ENCODE measurements at regions not wholly inside any gene's neighbourhood (a gene's known extent, or its start where the extent isn't known, plus 50 kb on each side); places are given as distances from the start of the nearest gene placed in this dataset.

DNA sequence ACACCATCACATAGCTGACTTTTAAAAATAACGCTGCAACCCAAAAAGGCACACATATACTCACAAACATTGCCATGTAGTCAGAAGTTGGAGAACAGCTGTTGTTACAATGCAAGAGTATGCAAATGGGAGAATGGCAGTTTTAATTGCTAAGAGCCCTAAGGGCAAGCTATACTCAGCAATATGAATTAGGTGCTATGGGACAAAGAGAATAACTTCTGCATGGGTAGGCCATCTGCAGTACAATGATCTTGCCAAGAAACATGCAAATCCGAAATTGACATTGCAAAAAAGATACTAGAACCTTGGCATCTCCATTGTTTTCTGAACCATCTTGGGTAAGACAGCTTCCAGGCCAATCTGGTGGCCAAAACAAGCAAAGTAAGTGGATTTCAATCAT lies 697.8 kb downstream of the LRRIQ3 start:
- DNase-seq (ENCODE audit: low spot score) (no peak), ATAC-seq (ENCODE audit: low read depth) (no peak)
- H3K9me3 ChIP-seq (ENCODE audit: severe bottlenecking): no peaks in the 10 kb centered on the region
- H3K4me1 ChIP-seq (ENCODE audit: insufficient read depth, poor library complexity, severe bottlenecking): no peaks in the 10 kb centered on the region
- H3K36me3 ChIP-seq (ENCODE audit: low read depth): no peaks in the 10 kb centered on the region
- no peak overlapping the region for H3K4me3 ChIP-seq (ENCODE audit: severe bottlenecking)
- TF ChIP-seq, protein P1, sequence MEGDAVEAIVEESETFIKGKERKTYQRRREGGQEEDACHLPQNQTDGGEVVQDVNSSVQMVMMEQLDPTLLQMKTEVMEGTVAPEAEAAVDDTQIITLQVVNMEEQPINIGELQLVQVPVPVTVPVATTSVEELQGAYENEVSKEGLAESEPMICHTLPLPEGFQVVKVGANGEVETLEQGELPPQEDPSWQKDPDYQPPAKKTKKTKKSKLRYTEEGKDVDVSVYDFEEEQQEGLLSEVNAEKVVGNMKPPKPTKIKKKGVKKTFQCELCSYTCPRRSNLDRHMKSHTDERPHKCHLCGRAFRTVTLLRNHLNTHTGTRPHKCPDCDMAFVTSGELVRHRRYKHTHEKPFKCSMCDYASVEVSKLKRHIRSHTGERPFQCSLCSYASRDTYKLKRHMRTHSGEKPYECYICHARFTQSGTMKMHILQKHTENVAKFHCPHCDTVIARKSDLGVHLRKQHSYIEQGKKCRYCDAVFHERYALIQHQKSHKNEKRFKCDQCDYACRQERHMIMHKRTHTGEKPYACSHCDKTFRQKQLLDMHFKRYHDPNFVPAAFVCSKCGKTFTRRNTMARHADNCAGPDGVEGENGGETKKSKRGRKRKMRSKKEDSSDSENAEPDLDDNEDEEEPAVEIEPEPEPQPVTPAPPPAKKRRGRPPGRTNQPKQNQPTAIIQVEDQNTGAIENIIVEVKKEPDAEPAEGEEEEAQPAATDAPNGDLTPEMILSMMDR (IDR thresholded peaks at IDR 0.05; ENCODE audit: poor library complexity, severe bottlenecking): no peak
- H3K27ac ChIP-seq (ENCODE audit: poor library complexity, severe bottlenecking): no peak overlapping the region
- H3K27me3 ChIP-seq (ENCODE audit: insufficient read depth, poor library complexity, severe bottlenecking): no peaks in the 10 kb centered on the region

GRCh38 chr1:73499671-73500070 lies 698.3 kb downstream of the LRRIQ3 start:
- Histone ChIP-seq H3K27me3 (ENCODE audit: insufficient read depth, poor library complexity, severe bottlenecking) (no peaks in the 10 kb centered on the region), H3K27ac (ENCODE audit: poor library complexity, severe bottlenecking) (no peak overlapping the region), H3K4me1 (ENCODE audit: insufficient read depth, poor library complexity, severe bottlenecking) (no peaks in the 10 kb centered on the region), H3K36me3 (ENCODE audit: low read depth) (no peaks in the 10 kb centered on the region), H3K9me3 (ENCODE audit: severe bottlenecking) (no peaks in the 10 kb centered on the region), H3K4me3 (ENCODE audit: severe bottlenecking) (no peak overlapping the region)
- no peak for ATAC-seq (ENCODE audit: low read depth)
- TF ChIP-seq, protein P1 (IDR thresholded peaks at IDR 0.05; ENCODE audit: poor library complexity, severe bottlenecking): no peak
- no peak for DNase-seq (ENCODE audit: low spot score)

GRCh38 chr1:73491621-73492020 lies 706.4 kb downstream of the LRRIQ3 start:
- ATAC-seq (ENCODE audit: low read depth) (no peak), DNase-seq (ENCODE audit: low spot score) (no peak)
- H3K4me1 ChIP-seq (ENCODE audit: insufficient read depth, poor library complexity, severe bottlenecking): no peaks in the 10 kb centered on the region
- no peak overlapping the region for H3K4me3 ChIP-seq (ENCODE audit: severe bottlenecking)
- no peaks in the 10 kb centered on the region for H3K9me3 ChIP-seq (ENCODE audit: severe bottlenecking)
- H3K27ac ChIP-seq (ENCODE audit: poor library complexity, severe bottlenecking): no peak overlapping the region
- TF ChIP-seq, protein P1 (IDR thresholded peaks at IDR 0.05; ENCODE audit: poor library complexity, severe bottlenecking): no peak
- no peaks in the 10 kb centered on the region for H3K27me3 ChIP-seq (ENCODE audit: insufficient read depth, poor library complexity, severe bottlenecking)
- no peaks in the 10 kb centered on the region for H3K36me3 ChIP-seq (ENCODE audit: low read depth)

DNA sequence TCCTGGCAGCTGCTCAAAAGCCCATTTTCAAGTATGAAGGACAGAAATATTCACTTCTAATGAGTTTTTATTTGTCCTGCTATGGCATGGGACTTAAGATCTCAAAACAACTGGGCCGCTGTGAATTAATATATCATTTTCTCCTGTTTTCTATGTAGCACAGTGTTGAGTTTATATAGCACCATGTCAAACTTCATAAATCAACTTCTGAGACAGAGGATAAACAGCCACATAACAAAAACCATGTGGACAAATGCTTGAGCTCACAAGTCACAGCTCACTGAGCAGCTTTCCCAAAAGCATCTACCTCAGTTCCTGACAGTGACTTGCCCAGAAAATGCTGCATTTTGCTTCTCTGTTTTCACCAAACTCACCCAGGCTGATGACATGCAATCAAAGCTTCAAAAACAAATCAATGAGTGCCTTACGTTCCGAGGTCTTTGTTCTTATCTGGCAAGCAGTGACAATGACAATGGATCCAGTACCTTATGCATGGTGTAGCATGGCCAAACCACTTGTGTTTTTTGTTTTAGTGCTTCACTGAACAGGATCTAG lies 722.6 kb downstream of the LRRIQ3 start:
- TF ChIP-seq, protein P1 (IDR thresholded peaks at IDR 0.05; ENCODE audit: poor library complexity, severe bottlenecking): no peak
- Histone ChIP-seq H3K4me3 (ENCODE audit: severe bottlenecking) (no peak overlapping the region), H3K27me3 (ENCODE audit: insufficient read depth, poor library complexity, severe bottlenecking) (no peaks in the 10 kb centered on the region), H3K9me3 (ENCODE audit: severe bottlenecking) (no peaks in the 10 kb centered on the region), H3K27ac (ENCODE audit: poor library complexity, severe bottlenecking) (no peak overlapping the region), H3K4me1 (ENCODE audit: insufficient read depth, poor library complexity, severe bottlenecking) (no peaks in the 10 kb centered on the region), H3K36me3 (ENCODE audit: low read depth) (no peaks in the 10 kb centered on the region)
- ATAC-seq (ENCODE audit: low read depth): no peak
- DNase-seq (ENCODE audit: low spot score): no peak

DNA sequence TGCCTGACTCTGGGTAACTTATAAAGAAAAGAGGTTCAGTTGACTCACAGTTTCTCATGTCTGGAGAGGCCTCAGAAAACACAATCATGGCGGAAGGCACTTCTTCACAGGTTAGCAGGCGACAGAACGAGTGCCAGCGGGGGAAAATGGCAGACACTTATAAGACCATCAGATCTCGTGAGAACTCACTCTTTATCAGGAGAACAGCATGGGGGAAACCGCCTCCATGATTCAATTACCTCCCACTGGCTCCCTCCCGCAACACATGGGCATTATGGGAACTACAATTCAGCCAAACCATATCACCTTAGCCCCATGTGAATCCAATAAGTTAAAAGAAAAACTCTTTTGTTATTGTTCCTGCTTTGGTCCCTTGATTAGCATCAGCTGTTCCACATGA lies 725.2 kb downstream of the LRRIQ3 start:
- ATAC-seq (ENCODE audit: low read depth): no peak
- Histone ChIP-seq H3K27ac (ENCODE audit: poor library complexity, severe bottlenecking) (no peak overlapping the region), H3K9me3 (ENCODE audit: severe bottlenecking) (no peaks in the 10 kb centered on the region), H3K36me3 (ENCODE audit: low read depth) (no peaks in the 10 kb centered on the region), H3K4me1 (ENCODE audit: insufficient read depth, poor library complexity, severe bottlenecking) (no peaks in the 10 kb centered on the region), H3K4me3 (ENCODE audit: severe bottlenecking) (no peak overlapping the region), H3K27me3 (ENCODE audit: insufficient read depth, poor library complexity, severe bottlenecking) (no peaks in the 10 kb centered on the region)
- DNase-seq (ENCODE audit: low spot score): no peak
- TF ChIP-seq, protein P1 (IDR thresholded peaks at IDR 0.05; ENCODE audit: poor library complexity, severe bottlenecking): no peak

Data from RWPE2 (cell line).